GM18499 (cell line): ENCODE measurements at regions not wholly inside any gene's neighbourhood (a gene's known extent, or its start where the extent isn't known, plus 50 kb on each side); places are given as distances from the start of the nearest gene placed in this dataset.

Source experiments
- ATAC-seq: cut with Tn5 transposase; IDR thresholded peaks from one replicate; pipeline ENCODE4 v1.9.1; 2021; ENCODE audit warnings: moderate number of reproducible peaks; ENCODE audit not compliant: insufficient read depth, unreplicated experiment

DNA sequence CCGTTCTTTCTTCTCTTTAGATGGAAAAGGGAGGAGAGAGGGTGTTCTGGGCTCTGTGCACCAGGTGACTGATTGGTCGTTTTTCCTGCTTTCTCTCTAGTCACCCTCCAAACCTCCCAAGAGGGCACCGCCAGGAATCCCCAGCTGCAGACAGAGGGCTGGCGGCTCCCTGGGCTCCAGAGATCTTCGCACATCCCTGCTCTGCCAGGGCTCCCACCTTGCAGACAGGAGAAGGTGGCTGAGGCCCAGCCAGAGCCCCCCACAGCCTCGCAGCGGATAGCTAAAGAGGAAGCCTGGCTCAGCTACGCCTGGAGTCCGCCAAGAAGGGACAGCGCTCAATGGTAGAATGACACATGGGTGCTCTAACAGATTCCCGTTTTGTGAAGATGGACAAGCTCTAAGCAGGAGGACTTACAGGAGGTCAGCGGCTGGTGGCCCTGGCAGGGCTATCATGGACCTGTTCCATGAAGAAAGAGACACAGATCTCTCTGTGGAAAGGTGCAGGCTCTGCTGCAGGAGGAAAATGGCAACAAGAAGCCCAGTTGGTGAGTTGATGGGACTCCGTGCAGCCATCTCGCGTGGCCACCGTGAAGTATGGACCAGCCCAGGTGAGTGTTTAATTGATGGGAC, 976.9 kb downstream of the BRD1 start:
- no peak for ATAC-seq

GRCh38 chr22:48849963-48850657, 977.6 kb downstream of the BRD1 start:
- ATAC-seq, result no peak

GRCh38 chr22:48849219-48849912, 978.3 kb downstream of the BRD1 start:
- no peak for ATAC-seq

GRCh38 chr22:48846200-48846599, 981.5 kb downstream of the BRD1 start:
- no peak for ATAC-seq

GRCh38 chr22:48845356-48845936, 982.2 kb downstream of the BRD1 start:
- ATAC-seq, result no peak

- ATAC-seq, result no peak
Observed at GRCh38 chr22:48844056-48844675, 983.5 kb downstream of the BRD1 start.

- no peak for ATAC-seq
Observed at GRCh38 chr22:48843640-48844039, 984.0 kb downstream of the BRD1 start.

DNA sequence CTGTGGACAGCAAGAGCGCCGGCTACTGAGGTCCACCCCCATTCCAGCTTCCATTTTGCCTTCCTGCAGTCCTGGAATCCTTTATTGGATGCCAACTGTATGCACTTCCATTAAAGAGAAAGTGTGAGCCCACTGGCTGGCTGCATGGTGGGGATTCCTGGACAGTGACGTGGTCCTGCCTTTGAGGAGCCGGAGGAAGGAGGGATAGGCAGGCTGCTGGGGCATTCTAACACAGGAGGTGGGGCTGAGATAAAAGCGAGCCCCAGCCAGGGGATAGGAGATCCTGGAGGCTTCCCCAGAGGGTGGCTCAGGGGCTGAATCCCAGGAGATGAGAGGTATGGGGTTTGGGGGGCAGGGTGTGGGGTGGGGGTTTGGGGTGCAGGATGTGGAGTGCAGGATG, 984.7 kb downstream of the BRD1 start:
- ATAC-seq, result no peak

DNA sequence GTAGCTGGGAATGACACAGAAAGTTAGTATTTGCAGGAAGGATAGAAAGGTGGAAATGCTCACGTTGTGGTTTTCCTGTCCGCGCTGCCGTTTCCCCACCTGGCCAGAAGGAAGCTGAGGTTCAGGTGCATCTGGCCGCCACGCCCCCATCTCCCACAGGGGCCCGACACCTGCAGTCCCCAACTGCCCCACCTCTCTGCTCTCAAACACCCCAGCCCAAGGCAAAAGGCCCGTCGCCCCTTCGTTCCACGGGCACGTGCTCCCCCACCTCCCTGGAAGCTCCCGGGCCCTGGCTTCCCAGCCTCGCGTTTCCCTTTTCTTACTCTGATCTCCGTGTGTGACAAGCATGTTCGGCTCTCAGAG, 985.1 kb downstream of the BRD1 start:
- no peak for ATAC-seq

DNA sequence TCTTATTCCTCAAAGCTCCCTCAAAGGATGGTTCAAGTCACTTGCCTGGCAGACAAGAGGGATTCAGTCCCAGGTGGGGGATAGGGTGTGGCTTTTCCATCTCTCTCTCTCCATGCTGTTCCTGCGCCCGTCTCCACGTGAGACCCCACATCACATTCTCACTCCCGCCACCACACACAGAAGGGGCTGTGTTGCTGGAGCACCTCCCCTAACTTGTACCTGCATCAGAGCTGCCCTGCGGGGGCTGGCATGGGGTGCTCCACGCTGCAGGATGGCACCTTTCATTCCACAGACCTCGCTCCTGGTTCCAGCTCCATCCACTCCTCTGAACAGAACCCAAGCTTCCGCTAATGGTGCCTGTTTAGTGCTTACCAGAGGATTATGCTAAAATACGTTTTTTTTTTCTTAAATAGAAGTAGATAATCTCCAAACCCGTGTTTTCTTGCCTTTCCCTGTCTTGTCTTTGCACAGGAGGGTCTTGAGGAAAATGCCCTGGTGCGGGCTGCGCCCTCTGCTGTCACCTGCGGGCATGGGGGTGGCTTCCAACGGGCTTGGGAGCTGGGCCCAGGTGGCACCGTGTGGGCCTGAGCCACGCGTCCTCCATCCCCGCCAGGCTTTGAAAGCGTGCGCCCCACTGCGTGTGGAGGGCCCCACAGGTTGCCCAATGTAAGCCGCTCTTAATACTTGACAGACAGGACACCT, 985.6 kb downstream of the BRD1 start:
- no peak for ATAC-seq

DNA sequence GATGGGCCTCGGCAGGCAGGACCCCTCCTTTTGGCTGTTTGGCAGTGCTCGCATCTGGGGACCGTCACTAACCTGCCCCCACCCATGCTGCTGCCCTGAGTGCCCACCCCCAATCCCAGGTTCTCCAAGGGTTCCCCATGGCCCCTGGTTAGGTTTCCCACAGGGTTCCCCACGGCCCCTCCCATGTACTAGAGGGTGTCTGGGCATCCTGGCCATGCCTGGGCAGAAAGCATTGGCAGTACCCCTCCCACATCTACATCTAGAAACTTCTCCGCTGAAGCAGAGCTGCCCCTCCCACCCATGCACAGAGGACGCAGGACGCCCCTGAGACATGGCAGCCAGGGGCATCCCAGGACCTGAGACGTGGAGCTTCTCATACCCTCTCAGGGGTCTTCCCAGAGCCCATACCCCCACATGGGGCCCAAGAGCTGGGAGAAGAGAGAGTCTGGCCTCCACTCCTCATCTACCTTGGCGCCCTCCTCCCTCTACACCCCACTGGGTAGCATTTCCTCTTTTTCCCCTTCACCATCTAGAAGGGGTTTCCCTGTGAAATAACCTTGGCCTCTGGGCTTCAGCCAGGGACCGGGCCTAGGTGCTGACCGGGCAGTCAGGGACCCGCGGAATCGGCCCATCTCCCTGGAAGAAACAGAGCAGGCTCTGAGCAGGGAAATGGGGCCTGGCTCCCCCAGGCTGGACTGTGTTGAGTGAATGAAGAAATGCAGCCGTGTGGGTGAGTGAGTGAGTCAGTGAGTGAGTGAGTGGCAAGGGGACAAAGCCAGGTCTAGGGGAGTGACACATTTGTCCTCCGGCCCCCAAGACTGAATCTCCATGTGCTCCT, 987.3 kb downstream of the BRD1 start:
- ATAC-seq, result no peak

DNA sequence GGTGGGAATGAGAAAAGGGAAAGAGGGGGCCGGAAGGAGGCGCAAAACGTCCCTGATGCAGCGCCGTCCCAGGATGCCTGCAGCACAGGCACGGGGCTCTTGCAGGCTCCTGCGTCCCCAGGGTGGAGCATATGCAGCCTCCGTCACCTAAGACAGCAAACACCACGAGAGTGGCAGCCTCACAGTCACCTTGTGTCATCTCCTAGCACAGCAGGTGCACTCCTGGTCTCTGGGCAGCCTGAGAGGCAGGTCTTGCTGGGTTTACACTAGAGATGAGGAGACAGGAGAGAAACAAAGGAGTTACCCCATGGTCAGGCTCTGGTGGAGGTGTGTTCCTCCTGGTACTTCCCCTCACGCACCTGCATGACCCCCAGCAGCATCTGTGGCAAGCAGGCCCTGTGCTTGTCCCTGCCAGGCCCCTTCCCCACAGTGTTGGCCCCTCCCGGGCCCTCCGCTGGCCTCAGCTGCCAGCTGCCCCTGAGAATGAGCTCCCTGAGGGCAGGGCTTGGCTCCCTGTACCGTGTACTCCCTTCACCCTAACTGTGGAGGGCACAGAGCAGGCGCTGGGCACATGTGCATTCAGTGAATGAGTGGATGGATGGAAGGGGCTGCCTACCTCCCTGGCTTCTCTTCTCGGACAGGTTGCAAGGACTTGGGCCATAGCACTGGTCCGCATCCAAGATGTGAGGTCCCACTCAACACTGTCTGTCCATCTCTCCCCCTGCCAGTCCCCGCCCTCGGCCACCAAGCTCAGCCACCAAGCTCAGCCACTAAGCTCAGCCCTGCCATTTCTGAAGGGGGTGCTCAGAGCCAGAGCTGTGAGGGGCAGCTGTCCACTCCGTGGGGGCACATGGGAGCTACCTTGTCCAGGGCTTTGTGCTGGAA, 988.6 kb downstream of the BRD1 start:
- no peak for ATAC-seq

DNA sequence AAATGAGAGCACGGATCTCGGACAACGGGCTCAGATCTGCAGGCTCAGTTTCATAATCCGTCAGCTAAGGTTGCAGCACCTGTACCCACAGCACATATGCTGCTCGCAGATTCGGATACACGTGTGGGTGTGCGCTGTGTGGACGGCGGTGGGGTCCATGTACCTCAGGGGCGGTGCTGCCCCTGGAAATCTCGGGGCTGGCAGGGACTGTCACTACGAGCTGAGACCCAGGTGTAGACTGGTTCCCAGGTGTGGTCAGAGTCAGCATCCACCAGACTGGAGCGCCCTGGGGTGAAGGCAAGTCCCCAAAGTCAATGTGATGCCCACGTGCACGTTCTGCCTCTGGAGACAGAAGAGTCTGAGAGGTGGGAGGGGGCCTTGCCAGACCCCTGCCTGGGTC, 989.3 kb downstream of the BRD1 start:
- ATAC-seq, result no peak

- ATAC-seq, result no peak
Observed at GRCh38 chr22:48837341-48837935, 990.2 kb downstream of the BRD1 start.

DNA sequence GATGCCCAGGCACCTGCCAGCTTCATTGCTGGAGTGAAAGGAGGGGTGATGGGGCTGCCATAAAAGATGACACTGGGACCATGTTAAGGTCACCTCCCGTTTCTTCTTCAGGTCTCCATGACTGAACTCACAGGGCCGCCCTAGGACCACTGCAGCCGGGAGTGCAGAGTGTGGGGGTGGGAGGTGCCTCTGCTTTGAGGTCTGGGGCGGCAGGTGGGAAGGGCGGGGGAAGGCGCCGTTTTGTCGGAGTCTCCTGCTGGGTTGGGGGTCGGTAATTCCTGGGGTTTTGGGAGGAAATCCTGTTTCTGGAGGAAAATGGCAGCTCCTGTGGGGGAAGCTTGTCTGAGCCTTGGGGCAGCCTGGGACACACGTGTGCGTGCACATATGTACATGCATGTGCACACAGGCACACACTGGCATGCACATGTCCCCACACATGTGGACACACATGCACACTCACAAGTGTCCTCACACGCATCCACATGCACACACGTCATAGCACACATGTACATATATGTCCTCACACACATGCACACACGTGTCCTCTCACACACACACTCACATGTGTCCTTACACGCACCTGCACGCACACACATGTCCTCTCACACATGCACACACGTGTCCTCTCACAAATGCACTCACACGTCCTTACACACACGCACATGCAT, 990.9 kb downstream of the BRD1 start:
- ATAC-seq, result no peak

- ATAC-seq, result no peak
Observed at GRCh38 chr22:48835857-48836672, 991.6 kb downstream of the BRD1 start.

DNA sequence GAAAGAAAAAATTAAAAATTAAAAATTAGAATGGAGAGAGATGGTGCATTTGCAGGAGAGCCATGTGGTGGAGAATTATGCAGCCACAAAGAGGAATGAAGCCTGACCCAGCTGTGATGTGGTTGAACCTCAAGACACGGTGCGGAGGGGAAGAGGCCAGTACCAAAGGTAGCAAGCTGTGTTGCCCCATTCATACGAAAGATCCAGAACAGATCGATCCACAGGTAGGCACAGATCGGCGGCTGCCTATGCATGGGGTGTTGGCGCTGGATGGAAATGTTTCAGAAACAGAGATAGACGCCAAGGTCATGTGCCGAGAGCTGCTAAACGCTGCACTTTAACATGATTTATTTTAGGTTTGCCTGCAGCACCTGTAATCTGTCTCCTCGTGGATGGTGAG, 992.3 kb downstream of the BRD1 start:
- no peak for ATAC-seq
